DOHH2 (cell line): ENCODE measurements at regions not wholly inside any gene's neighbourhood (a gene's known extent, or its start where the extent isn't known, plus 50 kb on each side); places are given as distances from the start of the nearest gene placed in this dataset.

Experiments used
- H3F3A ChIP-seq: fragments of 200-600 bp; sonication (generic), shearing (Covaris generic); 2 replicates; pipeline ENCODE4 v1.6.0; 2016; ENCODE audit warnings: antibody characterized with exemption, mild to moderate bottlenecking; ENCODE audit not compliant: control insufficient read depth, insufficient read depth
- H3K27ac ChIP-seq: fragments of 200-600 bp; sonication (generic); 2 replicates; pipeline ENCODE4 v1.5.1; 2014; ENCODE audit warnings: low read depth, mild to moderate bottlenecking, low read length, moderate library complexity
- H3K27me3 ChIP-seq: fragments of 200-600 bp; sonication (generic); 2 replicates; pipeline ENCODE4 v1.6.1; 2014; ENCODE audit warnings: mild to moderate bottlenecking, low read length, mixed read lengths; ENCODE audit not compliant: control insufficient read depth
- H3K36me3 ChIP-seq: fragments of 200-600 bp; sonication (generic); 2 replicates; pipeline ENCODE4 v1.6.1; 2014; ENCODE audit warnings: mild to moderate bottlenecking, low read length, moderate library complexity, mixed read lengths; ENCODE audit not compliant: control insufficient read depth
- H3K4me1 ChIP-seq: fragments of 200-600 bp; sonication (generic); 2 replicates; pipeline ENCODE4 v1.6.1; 2014; ENCODE audit warnings: mild to moderate bottlenecking, low read length, mixed read lengths; ENCODE audit not compliant: control insufficient read depth
- H3K4me2 ChIP-seq: fragments of 200-600 bp; sonication (generic); 2 replicates; pipeline ENCODE4 v1.6.0; 2014; ENCODE audit warnings: mild to moderate bottlenecking, low read length, moderate library complexity
- H3K4me3 ChIP-seq: fragments of 200-600 bp; sonication (generic); 2 replicates; pipeline ENCODE4 v1.5.1; 2014; ENCODE audit warnings: mild to moderate bottlenecking, low read length, mixed read lengths
- H3K79me2 ChIP-seq: fragments of 200-600 bp; sonication (generic); 2 replicates; pipeline ENCODE4 v1.6.1; 2014; ENCODE audit warnings: mild to moderate bottlenecking, low read length, mixed read lengths; ENCODE audit not compliant: control insufficient read depth
- H3K9me2 ChIP-seq: fragments of 200-600 bp; sonication (generic); replicated peaks from 2 replicates; pipeline ENCODE4 v1.6.1; 2014; ENCODE audit warnings: mild to moderate bottlenecking, low read length, mixed read lengths; ENCODE audit not compliant: control insufficient read depth
- H3K9me3 ChIP-seq: fragments of 200-600 bp; sonication (generic); 2 replicates; pipeline ENCODE4 v1.6.1; 2014; ENCODE audit warnings: antibody characterized with exemption, low read length, mixed read lengths; ENCODE audit not compliant: control insufficient read depth, insufficient read depth
- H4K20me1 ChIP-seq: fragments of 200-600 bp; sonication (generic); 2 replicates; pipeline ENCODE4 v1.6.0; 2014; ENCODE audit warnings: low read depth, mild to moderate bottlenecking, antibody characterized with exemption, low read length, moderate library complexity; ENCODE audit not compliant: control insufficient read depth, insufficient read depth
- EZH2phosphoT487 ChIP-seq: fragments of 200-600 bp; sonication (generic); IDR thresholded peaks from 2 replicates; pipeline ENCODE4 v1.6.1; 2017; ENCODE audit warnings: borderline replicate concordance, mild to moderate bottlenecking, antibody characterized with exemption, low read length, moderate library complexity, mixed read lengths
- TF ChIP-seq, protein P1 (sequence below): fragments of 200-600 bp; sonication (generic); IDR thresholded peaks from one replicate; pipeline ENCODE4 v1.5.1; 2014; ENCODE audit warnings: antibody characterized with exemption, mild to moderate bottlenecking, low read depth, low read length; ENCODE audit not compliant: poor library complexity, severe bottlenecking

DNA sequence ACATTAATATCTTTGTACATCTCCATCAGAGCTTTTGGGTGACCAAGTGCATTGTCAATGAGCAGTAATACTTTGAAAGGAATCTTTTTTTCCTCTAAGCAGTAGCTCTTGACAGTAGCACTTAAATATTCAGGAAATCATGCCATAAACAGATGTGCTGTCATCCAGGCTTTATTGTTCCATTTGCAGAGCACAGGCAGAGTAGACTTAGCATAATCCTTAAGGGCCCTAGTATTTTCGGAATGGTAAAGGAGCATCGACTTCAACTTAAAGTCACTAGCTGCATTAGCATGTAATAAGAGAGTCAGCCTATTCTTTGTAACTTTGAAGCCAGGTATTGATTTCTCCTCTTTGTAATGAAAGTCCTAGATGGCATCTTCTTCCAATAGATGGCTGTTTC is 121.8 kb upstream of the CWC22 start:
- Histone ChIP-seq H3K27me3 (peaks cover 11% of the 10 kb centered on the region), H3K27ac (no peak overlapping the region), H4K20me1 (no peaks in the 10 kb centered on the region), H3K4me1 (peaks cover 3% of the 10 kb centered on the region; the same call in 1 of the 2 replicates), H3K9me3 (no peaks in the 10 kb centered on the region), H3K4me3 (no peak overlapping the region), H3K9me2 (no peaks in the 10 kb centered on the region), H3F3A (no peaks in the 10 kb centered on the region), H3K79me2 (no peaks in the 10 kb centered on the region), H3K4me2 (no peak overlapping the region), H3K36me3 (no peaks in the 10 kb centered on the region)
- no peak for TF ChIP-seq EZH2phosphoT487
- TF ChIP-seq, protein P1, sequence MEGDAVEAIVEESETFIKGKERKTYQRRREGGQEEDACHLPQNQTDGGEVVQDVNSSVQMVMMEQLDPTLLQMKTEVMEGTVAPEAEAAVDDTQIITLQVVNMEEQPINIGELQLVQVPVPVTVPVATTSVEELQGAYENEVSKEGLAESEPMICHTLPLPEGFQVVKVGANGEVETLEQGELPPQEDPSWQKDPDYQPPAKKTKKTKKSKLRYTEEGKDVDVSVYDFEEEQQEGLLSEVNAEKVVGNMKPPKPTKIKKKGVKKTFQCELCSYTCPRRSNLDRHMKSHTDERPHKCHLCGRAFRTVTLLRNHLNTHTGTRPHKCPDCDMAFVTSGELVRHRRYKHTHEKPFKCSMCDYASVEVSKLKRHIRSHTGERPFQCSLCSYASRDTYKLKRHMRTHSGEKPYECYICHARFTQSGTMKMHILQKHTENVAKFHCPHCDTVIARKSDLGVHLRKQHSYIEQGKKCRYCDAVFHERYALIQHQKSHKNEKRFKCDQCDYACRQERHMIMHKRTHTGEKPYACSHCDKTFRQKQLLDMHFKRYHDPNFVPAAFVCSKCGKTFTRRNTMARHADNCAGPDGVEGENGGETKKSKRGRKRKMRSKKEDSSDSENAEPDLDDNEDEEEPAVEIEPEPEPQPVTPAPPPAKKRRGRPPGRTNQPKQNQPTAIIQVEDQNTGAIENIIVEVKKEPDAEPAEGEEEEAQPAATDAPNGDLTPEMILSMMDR: no peak

DNA sequence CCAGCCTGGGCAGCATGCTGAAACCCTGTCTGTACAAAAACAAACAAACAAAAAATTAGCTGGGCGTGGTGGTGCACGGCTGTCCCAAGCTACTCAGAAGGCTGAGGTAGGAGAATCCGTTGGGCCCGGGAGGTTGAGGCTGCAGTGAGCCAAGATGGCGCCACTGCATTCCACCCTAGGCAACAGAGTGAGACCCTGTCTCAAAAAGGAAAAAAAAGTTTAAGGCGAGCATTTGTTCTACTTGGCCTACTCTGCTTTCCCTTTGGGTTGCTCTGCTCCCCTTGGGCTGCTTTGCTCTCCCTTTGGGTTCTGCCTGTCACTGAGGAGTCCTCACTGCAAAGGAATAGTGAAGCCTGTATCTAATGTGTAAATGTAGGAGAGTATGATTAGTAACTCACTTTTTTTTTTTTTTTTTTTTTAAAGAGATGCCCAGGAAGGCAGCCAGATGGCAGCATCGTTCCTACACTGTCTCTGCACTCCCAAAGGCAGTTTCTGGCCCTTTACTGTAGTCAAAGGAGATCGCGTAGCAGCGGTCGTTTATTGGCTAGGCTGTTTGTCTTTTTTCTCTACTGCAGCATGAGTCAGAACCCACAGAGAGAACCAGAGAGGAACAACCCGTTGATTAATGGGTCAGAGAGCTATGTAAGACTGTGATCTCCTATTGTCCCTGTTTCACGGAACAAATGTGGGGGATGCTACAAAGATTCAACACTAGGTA is 118.3 kb upstream of the CWC22 start:
- H3K36me3 ChIP-seq: no peaks in the 10 kb centered on the region
- TF ChIP-seq EZH2phosphoT487: no peak
- TF ChIP-seq, protein P1: peak; percentile 36
- H3K27ac ChIP-seq: no peak overlapping the region
- peak overlapping the region; percentile 11; the same call in 1 of the 2 replicates for H3K4me2 ChIP-seq
- H3K27me3 ChIP-seq: peaks cover 11% of the 10 kb centered on the region
- H4K20me1 ChIP-seq: no peaks in the 10 kb centered on the region
- no peaks in the 10 kb centered on the region for H3K9me2 ChIP-seq
- H3K4me1 ChIP-seq: peaks cover 3% of the 10 kb centered on the region; the same call in 1 of the 2 replicates
- H3K9me3 ChIP-seq: no peaks in the 10 kb centered on the region
- H3F3A ChIP-seq: no peaks in the 10 kb centered on the region
- no peaks in the 10 kb centered on the region for H3K79me2 ChIP-seq
- no peak overlapping the region for H3K4me3 ChIP-seq

DNA sequence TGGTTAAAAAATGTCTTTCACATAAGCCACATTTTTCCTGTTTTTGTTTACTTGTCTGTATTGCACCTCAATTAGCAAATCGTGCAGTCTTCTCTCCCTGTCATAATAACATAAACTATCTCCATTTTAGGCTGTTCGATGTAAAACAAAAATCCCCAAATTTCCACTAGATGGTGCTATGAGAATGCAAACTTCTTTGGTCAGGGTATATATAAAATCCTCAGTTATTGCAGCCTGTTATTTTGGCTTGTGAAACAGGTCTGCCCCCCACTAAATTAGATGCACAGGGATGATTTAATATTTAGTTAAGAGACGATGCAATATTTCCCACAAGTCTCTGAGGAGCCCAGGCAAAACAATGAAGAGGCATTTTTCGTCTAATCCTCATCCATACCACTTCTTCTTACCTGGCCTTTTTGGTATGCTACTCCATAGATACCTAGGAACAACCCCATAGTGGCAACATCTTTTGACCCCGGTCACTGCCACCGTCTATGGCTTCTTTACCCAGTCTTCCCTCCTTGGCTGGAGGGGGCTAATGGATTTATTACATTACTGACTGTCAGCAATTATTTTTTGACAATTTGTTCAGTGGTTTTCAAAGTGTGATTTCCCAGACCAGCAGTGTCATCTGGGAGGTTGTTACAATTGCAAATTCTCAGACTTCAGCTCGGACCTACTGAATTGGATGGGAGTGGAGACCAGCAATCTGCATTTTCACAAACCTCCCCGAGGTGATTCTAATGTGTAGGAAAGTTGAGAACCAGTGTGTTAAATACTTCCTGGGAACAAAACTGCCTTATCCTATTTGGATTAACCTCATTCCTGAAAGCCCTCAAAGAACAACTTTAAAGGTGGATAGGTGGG is 117.4 kb upstream of the CWC22 start:
- Histone ChIP-seq H3K9me3 (no peaks in the 10 kb centered on the region), H4K20me1 (no peaks in the 10 kb centered on the region), H3K4me3 (no peak overlapping the region), H3K4me2 (no peak overlapping the region), H3K9me2 (no peaks in the 10 kb centered on the region), H3K4me1 (peaks cover 3% of the 10 kb centered on the region; the same call in 1 of the 2 replicates), H3K79me2 (no peaks in the 10 kb centered on the region), H3K27me3 (peaks cover 11% of the 10 kb centered on the region), H3F3A (no peaks in the 10 kb centered on the region), H3K27ac (no peak overlapping the region), H3K36me3 (no peaks in the 10 kb centered on the region)
- TF ChIP-seq EZH2phosphoT487: no peak
- TF ChIP-seq, protein P1: peak; percentile 65
